ENCODE measurements at regions not wholly inside any gene's neighbourhood (a gene's known extent, or its start where the extent isn't known, plus 50 kb on each side); places are given as distances from the start of the nearest gene placed in this dataset.

DNA sequence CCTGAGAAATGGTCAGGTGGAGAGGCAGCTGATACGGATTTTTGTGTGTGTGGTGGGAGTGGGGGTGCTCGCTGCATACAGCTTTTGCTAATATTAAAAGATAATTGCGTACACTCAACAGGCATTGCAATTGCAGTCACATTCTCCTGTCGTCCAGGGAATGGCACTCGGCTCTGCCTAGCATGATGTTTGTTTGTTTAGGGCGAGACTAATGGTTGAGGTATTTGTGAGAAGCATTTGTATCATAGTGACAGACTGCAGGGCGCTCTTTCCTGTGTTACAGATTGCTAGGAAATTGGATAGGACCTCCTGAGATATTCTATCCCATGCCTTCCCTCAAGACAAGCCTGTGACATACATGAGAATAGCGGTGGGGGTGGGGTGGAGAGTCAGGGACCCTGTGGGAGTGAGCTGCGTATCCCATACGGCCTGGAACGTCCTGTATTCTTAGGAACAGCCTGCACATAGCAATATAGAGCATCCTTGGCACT lies 207.4 kb downstream of the SOX4 start:
- DNase-seq = no peak

GRCh38 chr6:21801446-21802174 lies 208.1 kb downstream of the SOX4 start:
- intact Hi-C loops (cut with DNase I) = no loop called here
- DNase-seq = no peak

More for the DNA sequence above, 207.4 kb downstream of the SOX4 start:
- intact Hi-C loops (cut with DNase I) = no loop called here

GRCh38 chr6:21802175-21802822 lies 208.7 kb downstream of the SOX4 start:
- no peak for DNase-seq
- intact Hi-C loops (cut with DNase I) = no loop called here

DNA sequence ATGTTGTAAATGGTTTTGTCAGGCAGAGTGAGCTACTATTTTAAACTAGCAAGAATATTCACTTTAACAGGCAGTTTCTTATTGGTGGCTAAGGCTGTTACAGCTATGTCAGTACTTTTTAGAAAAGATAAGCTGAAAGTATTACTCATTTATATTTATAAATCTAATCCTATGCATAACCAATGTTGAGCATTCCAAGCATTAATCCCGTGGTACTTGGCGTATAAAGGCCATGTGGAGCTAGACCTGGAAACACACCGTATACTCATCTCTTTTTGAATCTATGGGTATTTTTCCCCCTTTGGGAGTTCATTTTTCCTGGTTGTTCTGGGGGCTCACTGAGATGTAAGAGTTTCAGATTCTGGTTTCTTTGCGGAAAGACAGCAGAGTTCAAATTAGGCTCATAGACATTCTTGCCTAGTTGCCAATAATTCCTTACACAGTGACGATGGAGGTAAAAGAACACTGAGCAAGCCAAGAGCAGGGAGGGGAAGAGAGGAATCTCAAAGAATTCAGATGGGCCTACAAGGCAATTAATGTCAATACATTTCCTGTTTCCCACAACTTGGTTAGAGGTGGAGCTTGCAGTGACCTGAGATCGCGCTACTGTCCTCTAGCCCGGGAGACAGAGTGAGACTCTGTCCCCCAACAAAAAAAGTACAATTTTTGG lies 211.5 kb downstream of the SOX4 start:
- intact Hi-C loops (cut with DNase I) = no loop called here
- DNase-seq = no peak

GRCh38 chr6:21807299-21808044 lies 213.9 kb downstream of the SOX4 start:
- intact Hi-C loops (cut with DNase I) = no loop called here
- DNase-seq = no peak

DNA sequence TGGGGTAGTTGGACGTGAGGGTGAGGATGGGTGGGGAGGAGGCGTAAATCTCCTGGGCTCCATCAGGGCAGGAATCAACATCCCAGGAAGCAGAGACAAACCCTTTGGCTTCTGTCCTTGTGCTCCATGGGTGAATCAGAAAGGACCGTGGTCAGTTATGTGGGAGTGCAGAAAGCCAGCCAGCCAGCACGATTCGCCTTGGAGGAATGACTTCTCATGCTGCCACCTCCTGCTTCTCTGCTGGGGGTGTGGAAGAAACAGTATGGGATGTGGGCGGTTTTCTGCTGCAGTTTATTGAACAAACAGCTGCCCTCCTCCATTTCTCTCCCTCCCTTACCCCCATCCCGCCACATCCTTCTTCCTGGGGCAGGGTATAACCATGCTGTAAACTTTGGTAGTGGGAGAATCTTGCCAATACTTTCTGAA lies 214.5 kb downstream of the SOX4 start:
- intact Hi-C loops (cut with DNase I) = no loop called here
- DNase-seq = no peak

DNA sequence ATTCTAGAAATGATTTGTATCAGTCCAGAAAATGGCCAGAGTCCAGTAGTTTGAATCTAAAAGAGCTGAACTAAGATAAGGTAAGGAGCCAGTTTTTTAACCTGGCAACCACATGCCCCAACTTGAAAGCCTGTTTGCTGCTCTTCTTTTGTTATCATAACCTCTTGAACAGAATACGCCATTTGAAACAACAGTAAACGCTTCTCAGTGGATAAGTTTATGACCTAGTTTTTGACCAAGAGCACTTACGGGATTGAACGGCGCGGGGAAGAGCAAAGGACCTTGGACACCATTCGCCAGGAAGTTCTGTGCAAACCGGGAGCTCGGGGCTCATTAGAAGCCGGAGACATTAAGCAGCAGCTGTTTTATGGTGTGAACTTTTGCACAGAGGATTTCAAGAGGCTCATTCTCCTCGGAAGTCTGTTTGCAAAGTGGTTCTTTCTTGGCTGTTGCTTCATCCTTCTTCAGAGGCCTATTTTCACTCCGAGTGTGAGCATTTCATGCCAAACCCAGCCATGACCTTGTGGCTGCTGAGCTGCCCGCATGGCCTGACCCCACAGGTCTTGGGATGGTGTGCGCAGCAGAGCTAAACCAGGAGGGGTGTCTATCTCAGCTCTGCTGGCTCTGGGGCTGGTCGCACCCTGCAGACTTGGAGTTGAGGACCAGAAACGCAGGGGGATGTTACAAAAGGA lies 215.1 kb downstream of the SOX4 start:
- no peak for DNase-seq
- intact Hi-C loops (cut with DNase I) = no loop called here

DNA sequence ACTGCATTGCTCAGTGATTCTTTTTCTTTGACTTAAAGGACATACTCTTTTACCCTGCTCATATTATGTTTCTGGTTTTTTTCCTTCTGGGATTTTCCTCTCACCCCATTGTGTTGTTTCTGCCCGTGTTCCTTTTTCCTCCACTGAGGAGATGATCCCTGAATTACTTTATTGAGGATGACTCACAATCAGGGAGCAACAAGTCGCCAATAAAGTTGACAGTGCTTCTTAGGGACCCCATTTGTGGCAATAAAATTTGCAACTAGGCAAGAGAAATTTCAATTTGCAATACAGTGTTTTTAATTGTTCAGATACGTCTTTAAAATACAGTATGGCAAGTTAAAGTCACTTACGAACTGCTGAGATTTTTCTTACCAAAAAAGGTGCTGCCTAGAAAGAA lies 217.9 kb downstream of the SOX4 start:
- DNase-seq = no peak
- intact Hi-C loops (cut with DNase I) = no loop called here

GRCh38 chr6:21816231-21816630 lies 222.7 kb downstream of the SOX4 start:
- DNase-seq = no peak
- intact Hi-C loops (cut with DNase I) = no loop called here

DNA sequence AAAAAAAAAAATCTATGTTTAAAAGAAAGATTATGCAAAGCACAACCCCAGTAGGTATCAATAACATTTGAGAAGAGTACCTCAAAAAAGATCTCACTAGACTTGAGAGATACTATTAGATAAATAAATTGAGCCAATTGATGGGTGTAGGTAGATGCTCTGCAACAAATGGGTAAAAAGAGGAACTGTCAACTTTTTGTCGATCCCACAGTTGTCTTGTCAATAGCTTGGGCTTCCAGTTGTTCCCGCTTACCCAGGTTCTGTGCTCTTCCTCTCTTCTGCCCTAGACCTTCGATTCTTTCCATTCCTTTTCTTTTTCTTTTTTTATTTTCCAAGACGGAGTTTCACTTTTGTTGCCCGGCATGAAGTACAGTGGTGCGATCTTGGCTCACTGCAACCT lies 226.9 kb downstream of the SOX4 start:
- no peak for DNase-seq
- intact Hi-C loops (cut with DNase I) = no loop called here

DNA sequence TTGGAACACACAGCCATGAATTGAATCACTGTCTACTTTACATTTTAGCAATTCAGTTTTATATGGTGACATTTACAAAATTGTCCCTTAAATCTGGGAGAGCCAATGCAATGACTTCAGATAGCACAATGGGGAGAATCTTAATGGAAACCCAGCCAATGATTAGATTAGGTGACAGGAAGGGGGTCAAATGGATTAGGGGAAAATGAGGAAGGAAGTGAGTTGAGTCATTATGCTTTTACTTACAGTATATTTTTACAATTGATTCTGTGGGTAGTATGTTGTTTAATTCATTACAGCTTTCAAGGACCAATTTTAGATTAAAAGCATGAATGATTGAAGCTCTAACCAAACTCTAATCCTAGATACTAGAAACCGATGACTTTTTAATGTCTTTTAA lies 229.8 kb downstream of the SOX4 start:
- intact Hi-C loops (cut with DNase I) = no loop called here
- DNase-seq = no peak

DNA sequence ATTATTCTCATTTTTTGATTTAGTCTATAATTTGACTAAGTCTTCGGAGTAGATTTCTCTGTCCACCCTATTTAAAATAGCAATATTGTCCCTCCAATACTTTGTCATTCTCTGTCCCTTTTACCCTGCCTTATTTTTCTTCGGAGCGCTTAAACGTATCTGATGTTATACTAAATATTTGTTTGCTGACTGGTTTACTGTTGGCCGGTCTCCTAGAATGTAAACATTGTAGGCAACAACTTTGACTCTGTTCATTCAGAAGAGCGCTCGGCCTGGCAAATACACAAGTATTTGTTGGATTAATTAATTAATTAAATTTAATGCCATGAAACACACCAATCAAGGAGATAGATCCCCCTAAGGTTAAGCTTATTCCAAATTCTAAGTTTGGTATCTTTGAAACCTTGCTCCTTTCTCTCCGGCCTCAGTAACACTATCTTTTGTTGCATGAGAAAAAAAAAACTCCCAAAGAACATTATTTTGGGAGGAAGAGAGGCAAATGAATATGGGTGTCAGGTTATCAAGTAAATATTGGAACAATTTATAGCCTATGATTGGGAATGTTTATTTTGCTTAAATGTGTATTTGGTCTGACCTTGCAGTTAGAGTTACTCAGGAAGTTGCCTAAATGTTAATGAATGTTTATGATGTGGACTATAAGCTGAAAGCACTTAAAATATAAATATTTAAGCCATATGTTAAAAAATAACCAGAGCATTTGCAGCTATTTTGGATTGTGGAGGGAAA lies 231.1 kb downstream of the SOX4 start:
- intact Hi-C loops (cut with DNase I) = no loop called here
- no peak for DNase-seq

- DNase-seq = no peak
- intact Hi-C loops (cut with DNase I) = no loop called here
Measured at GRCh38 chr6:21826023-21826422, 232.5 kb downstream of the SOX4 start.

GRCh38 chr6:21826904-21827303 lies 233.4 kb downstream of the SOX4 start:
- DNase-seq = no peak
- intact Hi-C loops (cut with DNase I) = no loop called here

DNA sequence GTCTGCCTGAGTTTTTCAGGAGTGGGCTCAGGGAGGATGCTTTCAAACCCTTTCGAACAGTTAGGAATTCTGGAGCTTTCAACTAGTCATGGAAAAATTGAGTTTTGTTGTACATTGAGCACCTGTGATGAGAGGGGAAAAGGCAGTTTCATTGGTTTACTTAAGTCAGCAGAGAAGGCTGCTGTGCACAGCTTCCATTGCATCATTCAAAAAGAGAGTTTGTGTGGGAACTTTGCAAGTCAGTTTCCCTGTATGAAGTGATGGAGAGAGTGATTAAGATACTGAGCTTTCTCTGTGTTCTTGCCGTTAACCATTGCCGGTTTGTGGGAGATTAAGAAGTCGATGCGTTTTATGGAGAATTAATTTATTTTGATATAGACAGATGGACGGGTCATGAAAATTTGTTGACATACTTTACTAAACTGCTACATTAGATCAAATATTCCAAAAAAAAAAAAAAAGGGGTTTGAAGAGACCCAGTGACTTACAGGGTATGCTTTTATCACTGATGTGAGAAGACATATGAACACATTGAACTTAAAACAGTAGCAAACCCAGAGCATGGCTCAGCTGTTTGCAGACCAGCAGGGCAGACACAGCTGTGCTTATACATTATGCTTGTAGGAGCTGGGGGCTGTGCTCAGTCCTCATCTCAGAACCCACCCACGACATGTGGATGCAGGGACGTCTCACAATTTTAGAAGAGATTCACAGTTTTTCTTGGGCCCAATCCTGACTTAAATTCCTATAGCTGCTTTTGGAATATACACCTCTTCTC lies 234.1 kb downstream of the SOX4 start:
- intact Hi-C loops (cut with DNase I) = no loop called here
- no peak for DNase-seq

DNA sequence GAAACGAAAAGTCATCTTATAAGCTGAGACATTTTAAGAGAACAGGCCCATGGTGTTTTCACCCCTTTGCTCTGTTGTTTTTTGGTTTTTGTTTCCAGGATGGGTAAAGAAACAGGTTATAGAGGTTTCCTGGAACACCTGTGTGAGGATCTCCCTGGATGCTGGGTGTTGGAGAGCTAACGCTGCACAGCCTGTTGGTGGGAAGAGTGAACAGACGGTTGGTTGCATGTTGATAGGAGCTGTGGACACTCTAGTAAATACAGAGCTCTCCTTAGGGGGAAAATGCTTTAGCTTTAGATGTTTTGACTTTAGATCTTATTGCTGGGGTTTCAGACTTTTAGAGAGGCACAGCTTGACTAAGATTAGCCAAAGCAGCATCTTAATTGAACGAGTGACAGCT lies 235.2 kb downstream of the SOX4 start:
- intact Hi-C loops (cut with DNase I) = no loop called here
- no peak for DNase-seq

DNA sequence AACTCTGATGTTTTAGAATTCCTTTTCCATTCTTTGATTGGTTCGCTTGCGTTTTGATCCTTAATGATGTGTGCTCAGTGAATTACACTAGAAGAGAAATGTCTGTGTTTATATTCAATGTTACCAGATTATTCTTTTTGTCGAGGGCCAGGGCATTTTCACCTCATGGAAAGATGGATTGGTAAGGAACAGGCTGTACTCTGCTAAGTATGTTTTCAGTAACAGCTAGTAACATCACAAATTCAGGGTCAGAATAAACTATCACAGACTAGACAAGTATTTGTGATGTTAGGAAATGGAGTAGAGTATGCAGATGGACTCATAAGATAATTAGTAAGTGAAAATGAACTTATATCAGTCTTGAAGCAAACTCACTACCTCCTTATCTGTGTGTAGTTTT lies 235.6 kb downstream of the SOX4 start:
- intact Hi-C loops (cut with DNase I) = no loop called here
- no peak for DNase-seq

Measured in head of caudate nucleus (tissue), 42 donors.